ENCODE measurements at regions not wholly inside any gene's neighbourhood (a gene's known extent, or its start where the extent isn't known, plus 50 kb on each side); places are given as distances from the start of the nearest gene placed in this dataset.

DNA sequence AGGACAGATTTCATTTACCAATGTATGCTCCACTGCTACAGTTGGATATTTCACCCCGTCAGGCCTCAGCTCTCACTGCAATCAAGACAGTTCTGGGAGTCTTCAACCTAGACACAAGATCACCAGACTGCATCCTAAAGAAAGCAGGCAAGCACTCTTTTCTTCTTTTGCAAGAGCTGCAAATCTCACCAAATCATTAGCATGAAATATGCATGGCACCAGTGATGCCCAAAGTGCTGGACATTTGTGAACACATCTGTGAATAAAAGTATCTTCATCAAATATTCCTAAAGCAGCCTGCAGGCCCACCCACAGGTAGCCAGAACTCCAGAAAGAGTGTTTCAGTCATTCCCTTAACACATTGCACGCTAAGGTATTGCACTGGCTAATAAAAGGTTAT, 87.5 kb downstream of the RBM43 start:
- DNase-seq (no peak), ATAC-seq (replicated peaks) (no peak)
- Mint-ChIP-seq H3K27me3 (no peaks in the 10 kb centered on the region), H3K36me3 (no peaks in the 10 kb centered on the region), H3K4me1 (no peaks in the 10 kb centered on the region), H3K4me3 (no peak overlapping the region), H3K9me3 (no peaks in the 10 kb centered on the region), H3K27ac (no peak overlapping the region)

DNA sequence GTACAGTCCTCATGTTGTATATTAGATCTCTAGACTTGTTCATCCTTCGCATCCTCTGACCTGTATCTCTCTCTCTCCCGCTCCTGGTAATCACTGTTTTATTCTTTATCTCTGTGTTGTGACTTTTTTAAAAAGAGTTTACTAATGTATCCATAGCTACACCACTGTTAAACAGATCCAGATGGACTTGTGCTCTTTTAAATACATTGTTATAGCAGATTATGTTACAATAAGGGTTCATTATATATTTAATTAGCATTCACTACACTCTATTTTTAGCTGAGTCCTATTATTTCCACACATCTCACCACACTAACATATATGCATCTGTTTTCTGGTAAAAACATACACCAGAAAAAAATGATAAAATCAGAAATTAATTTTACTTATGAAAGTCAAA, 90.5 kb downstream of the RBM43 start:
- Mint-ChIP-seq H3K9me3 (no peaks in the 10 kb centered on the region), H3K4me1 (no peaks in the 10 kb centered on the region), H3K4me3 (no peak overlapping the region), H3K27me3 (no peaks in the 10 kb centered on the region), H3K36me3 (no peaks in the 10 kb centered on the region), H3K27ac (no peak overlapping the region)
- ATAC-seq (replicated peaks) = no peak
- no peak for DNase-seq

DNA sequence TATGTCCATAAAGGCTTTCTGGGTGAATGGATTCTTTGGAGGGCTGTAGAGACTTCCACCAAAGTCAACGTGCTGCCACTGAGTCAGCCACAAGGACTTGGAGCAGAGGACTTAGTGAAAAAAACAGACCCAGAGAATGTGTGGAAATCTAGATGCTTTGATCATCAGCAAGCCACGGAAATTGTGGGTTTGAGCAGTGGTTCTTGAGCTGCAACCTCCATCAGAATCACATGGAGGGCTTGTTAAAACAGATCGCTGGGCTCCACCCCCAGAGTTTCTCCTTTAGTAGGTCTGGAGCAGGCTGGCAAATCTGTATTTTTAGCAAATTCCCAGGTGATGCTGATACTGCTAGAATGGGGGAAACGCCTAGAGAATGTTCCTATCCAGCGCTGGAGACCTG, 95.3 kb downstream of the RBM43 start:
- ATAC-seq (replicated peaks) = no peak
- no peak overlapping the region for H3K4me3 Mint-ChIP-seq
- H3K4me1 Mint-ChIP-seq = no peaks in the 10 kb centered on the region
- H3K36me3 Mint-ChIP-seq = no peaks in the 10 kb centered on the region
- no peak for DNase-seq
- no peak overlapping the region for H3K27ac Mint-ChIP-seq
- H3K9me3 Mint-ChIP-seq = no peaks in the 10 kb centered on the region
- peaks cover 0 to 5% of the 10 kb centered on the region in 2 donors for H3K27me3 Mint-ChIP-seq

DNA sequence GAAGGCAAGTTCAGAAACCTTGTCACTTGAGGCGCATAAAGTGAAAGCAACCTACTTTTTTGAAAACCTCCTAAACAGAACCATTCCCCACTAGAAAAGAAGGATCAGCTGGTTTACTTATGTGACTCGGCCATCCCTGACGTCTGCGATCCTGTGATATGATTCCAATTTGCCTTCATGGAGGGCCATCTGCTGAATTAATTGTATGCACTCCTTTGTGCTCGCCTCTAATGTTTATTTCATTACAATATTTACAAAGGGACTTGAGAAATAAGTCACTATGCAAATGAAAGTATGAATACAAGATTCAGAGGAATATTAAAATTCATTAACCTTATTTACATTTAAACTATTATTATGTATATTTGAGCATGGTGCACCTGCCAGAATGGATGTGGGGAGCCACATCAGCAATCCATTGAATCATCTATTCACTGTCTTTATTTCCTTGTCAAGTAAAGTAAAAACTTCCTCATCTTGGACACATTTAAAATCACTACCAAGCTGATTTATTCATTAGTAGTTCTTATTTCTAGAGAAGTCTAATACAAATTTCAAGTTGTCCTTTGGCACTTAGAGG, 96.5 kb downstream of the RBM43 start:
- no peak overlapping the region for H3K27ac Mint-ChIP-seq
- H3K4me1 Mint-ChIP-seq = no peaks in the 10 kb centered on the region
- no peaks in the 10 kb centered on the region for H3K9me3 Mint-ChIP-seq
- H3K27me3 Mint-ChIP-seq = peaks cover 0 to 5% of the 10 kb centered on the region in 2 donors
- no peaks in the 10 kb centered on the region for H3K36me3 Mint-ChIP-seq
- DNase-seq (no peak), ATAC-seq (replicated peaks) (no peak)
- H3K4me3 Mint-ChIP-seq = no peak overlapping the region

DNA sequence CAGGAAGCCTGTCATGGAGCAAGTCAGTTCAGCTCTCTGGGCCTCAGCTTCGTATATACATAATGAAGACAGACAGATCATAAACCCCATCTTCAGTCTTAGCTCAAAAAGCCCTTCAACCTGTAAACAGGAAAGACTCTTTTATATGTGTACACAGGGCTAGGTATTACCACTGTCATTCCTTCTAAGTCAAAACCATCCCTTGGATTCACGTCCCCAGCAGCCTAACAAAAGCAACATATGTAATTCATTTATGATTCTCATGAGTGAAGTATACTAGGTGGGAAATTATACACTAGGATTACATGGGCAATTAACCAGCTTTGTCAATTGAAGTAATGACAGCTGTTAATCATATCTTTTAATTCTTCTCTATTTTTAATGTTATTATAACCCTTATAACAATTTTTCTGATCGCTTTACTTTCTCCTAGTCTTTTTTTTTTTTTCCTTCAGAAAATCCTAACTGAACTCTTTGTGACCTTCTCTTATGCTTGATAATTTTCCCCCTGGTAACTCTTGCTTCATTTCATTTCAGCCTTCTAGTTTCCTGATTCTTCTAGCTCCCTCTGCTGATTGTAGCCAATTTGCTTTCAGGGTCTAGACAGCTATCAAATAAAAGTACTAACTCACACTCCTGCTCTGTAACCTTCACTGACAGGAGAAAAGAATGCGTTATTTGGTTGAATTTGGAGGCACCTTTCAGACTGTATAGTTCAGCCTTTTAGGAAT, 99.7 kb downstream of the RBM43 start:
- no peaks in the 10 kb centered on the region for H3K9me3 Mint-ChIP-seq
- H3K4me3 Mint-ChIP-seq = no peak overlapping the region
- no peaks in the 10 kb centered on the region for H3K36me3 Mint-ChIP-seq
- H3K27ac Mint-ChIP-seq = no peak overlapping the region
- DNase-seq (no peak), ATAC-seq (replicated peaks) (no peak)
- no peaks in the 10 kb centered on the region for H3K4me1 Mint-ChIP-seq
- peaks cover 0 to 5% of the 10 kb centered on the region in 2 donors for H3K27me3 Mint-ChIP-seq

DNA sequence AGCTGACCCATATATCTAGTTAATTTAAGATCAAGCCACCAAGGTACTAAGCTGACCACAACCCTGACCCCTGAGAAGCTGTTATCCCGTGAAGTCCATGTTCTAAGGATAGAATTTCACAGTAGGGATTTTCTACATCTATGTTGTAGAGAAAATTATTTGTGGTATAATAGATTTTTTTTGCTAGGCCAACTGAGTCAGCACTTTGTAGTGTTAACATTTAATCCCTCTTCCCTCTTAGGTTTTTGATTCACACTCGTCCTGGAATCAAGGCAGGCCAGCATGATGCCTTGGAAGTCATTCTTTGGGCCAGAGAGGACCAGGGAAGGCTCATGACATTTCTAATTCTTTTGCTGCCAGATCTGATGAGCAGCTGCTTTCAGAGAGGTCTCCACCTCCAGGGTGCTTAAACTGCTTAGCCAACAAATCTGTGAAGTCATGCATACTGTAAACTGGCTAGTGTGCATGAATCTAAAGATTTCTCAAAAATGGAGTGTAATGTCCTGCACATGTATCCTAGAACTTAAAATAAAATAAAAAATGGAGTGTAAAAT, 102.5 kb downstream of the RBM43 start:
- no peaks in the 10 kb centered on the region for H3K9me3 Mint-ChIP-seq
- peaks cover 0 to 5% of the 10 kb centered on the region in 2 donors for H3K27me3 Mint-ChIP-seq
- no peak overlapping the region for H3K27ac Mint-ChIP-seq
- no peak overlapping the region for H3K4me3 Mint-ChIP-seq
- ATAC-seq (replicated peaks) (no peak), DNase-seq (no peak)
- H3K36me3 Mint-ChIP-seq = no peaks in the 10 kb centered on the region
- H3K4me1 Mint-ChIP-seq = peaks cover 0 to 2% of the 10 kb centered on the region in 2 donors

DNA sequence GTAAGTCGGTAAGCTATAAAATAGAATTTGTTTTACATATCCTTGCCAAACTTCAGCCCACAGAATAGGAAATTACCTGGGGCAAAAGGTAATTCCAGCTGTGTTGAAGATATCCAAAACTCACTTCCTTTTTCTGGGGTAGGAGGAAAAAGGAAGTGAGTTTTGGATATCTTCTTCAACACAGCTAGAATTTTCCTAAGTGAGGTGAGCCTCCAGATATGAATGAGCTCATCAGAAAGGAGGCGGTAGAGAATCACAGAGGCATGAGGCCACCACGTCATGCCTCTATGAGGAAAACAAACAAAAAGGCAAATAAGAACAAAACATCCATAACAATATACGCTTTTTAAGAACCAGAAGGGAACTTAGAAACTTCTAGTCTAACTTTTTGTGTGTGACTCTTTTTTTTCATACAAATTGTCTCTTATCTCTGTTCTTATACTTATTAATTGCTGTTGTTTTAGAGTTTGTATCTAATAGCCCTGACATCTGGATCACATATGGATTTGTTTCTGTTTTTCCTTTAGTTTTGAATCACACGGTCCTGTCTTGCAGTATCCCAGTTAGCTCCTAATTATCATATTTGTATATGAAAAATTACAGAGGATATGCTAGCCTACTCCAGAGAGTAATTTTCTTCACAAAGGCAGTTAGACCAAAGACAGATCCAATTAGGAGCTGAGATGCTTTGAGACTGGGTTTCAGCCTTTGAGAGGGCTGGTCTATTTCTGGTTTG, 104.5 kb downstream of the RBM43 start:
- Mint-ChIP-seq H3K27ac (no peak overlapping the region), H3K4me3 (no peak overlapping the region), H3K4me1 (peaks cover 0 to 2% of the 10 kb centered on the region in 2 donors), H3K27me3 (no peaks in the 10 kb centered on the region), H3K9me3 (no peaks in the 10 kb centered on the region), H3K36me3 (no peaks in the 10 kb centered on the region)
- no peak for DNase-seq
- no peak for ATAC-seq (replicated peaks)

DNA sequence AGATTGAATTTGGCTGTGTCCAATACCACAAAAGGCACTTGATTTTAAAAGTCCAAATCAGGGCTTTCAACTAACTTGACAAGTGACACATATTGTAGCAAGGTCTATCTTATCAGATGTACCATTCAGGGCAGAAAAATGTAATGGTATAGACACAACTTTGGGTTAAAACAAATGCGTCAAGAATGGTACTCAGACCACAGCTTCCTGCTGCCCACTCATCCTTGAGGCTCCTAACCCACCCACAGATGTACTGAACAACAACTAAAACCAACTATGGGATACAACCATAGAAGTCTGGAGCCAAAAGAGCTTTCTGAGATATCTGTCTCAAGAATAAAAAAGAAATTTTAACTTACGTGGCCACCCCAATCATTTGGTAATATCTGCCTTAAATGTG, 105.2 kb downstream of the RBM43 start:
- Mint-ChIP-seq H3K36me3 (no peaks in the 10 kb centered on the region), H3K27me3 (no peaks in the 10 kb centered on the region), H3K9me3 (no peaks in the 10 kb centered on the region), H3K4me3 (no peak overlapping the region), H3K4me1 (peaks cover 0 to 2% of the 10 kb centered on the region in 2 donors), H3K27ac (no peak overlapping the region)
- ATAC-seq (replicated peaks) (no peak), DNase-seq (no peak)

DNA sequence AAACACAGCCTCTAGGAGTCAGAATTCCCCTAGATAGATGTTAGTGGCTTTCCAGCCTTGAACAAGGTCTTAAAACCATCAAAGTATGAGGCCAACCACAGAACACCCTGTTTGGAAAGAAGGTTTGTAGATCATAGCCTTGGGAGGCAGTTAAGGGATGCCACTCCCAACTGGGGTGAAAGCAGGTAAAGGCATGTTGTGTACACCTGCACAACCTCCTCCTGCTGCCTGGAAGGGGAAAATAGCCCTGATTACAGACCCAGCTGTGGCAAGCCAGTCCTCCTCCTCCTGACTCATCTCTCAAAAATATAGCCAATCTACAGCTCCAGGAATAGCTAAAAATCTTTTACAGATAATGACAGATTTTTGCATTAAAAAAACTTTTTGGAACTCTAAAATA, 108.1 kb downstream of the RBM43 start:
- DNase-seq (no peak), ATAC-seq (replicated peaks) (no peak)
- Mint-ChIP-seq H3K36me3 (no peaks in the 10 kb centered on the region), H3K27me3 (peaks cover 0 to 3% of the 10 kb centered on the region in 2 donors), H3K4me1 (peaks cover 7% of the 10 kb centered on the region in 2 donors), H3K27ac (no peak overlapping the region), H3K4me3 (no peak overlapping the region), H3K9me3 (no peaks in the 10 kb centered on the region)

DNA sequence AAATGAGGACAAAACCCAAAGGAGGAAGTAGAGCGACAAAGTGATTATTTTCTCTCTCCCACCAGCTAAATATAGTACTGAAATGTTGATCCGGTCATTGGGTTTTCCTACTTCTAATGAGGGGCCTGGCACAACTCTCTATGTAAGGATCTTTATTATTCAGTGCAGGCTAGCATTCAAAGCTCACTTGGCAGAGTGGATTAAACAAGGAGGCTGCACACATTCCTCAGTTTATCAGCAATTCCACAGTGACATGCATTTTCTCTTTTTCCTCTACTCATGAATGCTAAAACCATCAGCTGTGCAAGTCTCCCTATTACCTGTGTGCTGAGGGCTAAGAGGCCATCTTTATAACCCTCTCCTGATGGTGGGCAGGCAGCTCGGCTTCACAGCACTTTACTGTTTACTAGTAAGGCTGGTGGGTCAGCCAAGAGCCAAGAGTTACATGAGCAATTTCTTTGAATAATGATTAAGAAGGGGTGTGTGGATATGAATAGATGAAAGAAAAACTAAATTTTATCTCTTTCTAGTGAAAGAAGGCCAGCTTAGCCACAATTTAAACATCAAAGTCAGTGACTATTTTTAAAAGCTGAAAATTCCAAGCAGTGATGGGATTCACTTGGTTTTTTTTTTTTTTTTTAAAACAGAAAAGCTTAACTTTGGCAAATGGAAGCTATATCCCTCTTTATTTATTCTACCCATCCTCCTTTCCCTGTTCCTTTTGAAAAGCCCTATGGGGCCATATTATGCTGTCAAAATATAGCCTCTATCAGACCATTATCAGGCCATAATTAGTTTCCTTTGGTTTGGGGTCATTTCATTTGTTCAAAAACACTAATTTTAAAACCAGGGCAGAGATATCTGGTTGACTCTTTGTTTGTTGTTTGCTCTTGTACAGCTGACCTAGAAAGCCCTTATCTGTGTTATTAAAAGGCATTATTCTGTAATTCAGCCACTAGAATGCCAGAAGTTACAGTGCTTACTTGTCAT, 111.0 kb downstream of the RBM43 start:
- Mint-ChIP-seq H3K4me1 (peaks cover 6 to 7% of the 10 kb centered on the region in 2 donors), H3K27me3 (peaks cover 0 to 3% of the 10 kb centered on the region in 2 donors), H3K9me3 (no peaks in the 10 kb centered on the region), H3K36me3 (no peaks in the 10 kb centered on the region), H3K27ac (no peak overlapping the region), H3K4me3 (no peak overlapping the region)
- ATAC-seq (replicated peaks) (no peak), DNase-seq (no peak)

DNA sequence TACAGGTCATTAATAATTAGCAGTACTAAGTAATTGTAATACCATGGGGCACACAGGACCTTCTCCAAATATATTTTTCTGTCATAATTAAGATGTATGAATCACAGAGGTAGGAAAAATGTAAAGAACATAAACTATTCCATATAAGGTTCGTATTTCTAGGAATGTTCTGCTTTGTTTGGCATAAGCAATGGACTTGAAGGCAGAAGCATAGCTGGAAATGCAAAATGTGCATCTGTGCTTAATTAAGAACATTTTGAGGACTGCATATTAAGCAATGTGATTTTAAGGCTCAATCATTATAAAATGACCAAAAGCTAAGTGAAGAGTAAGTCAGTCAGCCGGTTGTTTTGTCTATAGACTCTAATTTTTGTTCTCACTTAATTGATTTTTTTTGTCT, 123.2 kb downstream of the RBM43 start:
- Mint-ChIP-seq H3K36me3 (no peaks in the 10 kb centered on the region), H3K4me3 (no peak overlapping the region), H3K4me1 (no peaks in the 10 kb centered on the region), H3K9me3 (no peaks in the 10 kb centered on the region), H3K27ac (no peak overlapping the region), H3K27me3 (no peaks in the 10 kb centered on the region)
- DNase-seq (no peak), ATAC-seq (replicated peaks) (no peak)

DNA sequence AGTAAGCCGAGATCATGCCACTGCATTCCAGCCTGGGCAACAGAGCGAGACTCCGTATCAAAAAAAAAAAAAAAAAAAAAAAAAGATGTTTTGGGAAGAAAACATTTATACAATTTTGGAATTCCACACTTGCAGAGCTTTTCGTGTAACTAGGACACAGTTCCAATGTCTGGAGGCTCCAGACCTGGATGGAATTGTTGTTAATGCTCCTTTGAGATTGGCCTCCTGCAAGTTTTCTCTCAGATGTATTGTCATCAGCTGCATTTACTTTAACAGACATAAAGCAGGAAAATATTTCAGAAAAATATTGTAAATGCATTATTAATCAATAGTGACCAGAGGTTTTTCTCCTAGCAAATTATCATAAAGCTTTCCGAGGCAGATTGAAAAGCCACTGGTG, 124.1 kb downstream of the RBM43 start:
- DNase-seq (no peak), ATAC-seq (replicated peaks) (no peak)
- H3K4me3 Mint-ChIP-seq = no peak overlapping the region
- H3K27me3 Mint-ChIP-seq = no peaks in the 10 kb centered on the region
- H3K9me3 Mint-ChIP-seq = no peaks in the 10 kb centered on the region
- no peak overlapping the region for H3K27ac Mint-ChIP-seq
- H3K36me3 Mint-ChIP-seq = no peaks in the 10 kb centered on the region
- no peaks in the 10 kb centered on the region for H3K4me1 Mint-ChIP-seq

DNA sequence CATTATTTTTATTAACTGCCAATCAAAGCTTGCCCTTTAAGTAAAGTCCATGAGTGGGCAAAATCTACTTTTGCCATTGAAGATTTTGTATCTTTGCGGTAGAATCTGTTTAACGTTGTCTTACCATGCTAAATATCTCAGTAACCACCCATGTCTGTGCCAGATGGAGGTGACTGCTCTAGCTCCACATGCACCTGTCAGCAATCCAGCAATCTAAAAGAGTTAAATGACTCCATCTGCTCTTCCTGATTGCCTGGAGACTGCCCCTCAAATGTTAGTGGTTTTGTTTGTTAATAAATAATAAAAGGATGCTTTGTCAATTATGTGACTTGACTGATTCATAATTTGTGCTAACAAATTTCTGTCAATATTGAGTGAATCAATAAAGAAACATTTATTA, 141.7 kb downstream of the RBM43 start:
- Mint-ChIP-seq H3K36me3 (no peaks in the 10 kb centered on the region), H3K4me3 (no peak overlapping the region), H3K4me1 (no peaks in the 10 kb centered on the region), H3K27ac (no peak overlapping the region), H3K9me3 (peaks cover under 1 to 3% of the 10 kb centered on the region in 2 donors), H3K27me3 (peaks cover 0 to 7% of the 10 kb centered on the region in 2 donors)
- no peak for DNase-seq
- no peak for ATAC-seq (replicated peaks)

DNA sequence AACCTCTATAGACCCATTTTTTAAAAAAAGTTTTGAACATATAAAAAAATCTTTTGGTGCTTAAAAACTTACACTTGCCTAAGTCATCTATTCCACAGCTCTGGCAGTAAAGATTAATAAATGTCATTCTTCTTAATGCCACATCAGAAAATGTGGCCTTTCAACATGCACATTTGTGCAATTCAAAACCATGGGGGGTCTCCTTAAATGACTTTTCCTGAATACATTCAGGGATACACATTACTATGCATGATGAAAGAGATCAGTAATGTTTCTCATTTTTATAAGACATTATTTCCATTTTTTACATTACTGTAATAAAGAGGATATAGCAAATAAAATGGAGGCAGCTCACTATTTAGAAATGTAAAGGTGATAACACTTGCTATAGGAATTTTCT, 142.3 kb downstream of the RBM43 start:
- peaks cover 0 to 8% of the 10 kb centered on the region in 2 donors for H3K27me3 Mint-ChIP-seq
- H3K4me1 Mint-ChIP-seq = no peaks in the 10 kb centered on the region
- DNase-seq (no peak), ATAC-seq (replicated peaks) (no peak)
- no peak overlapping the region for H3K27ac Mint-ChIP-seq
- H3K36me3 Mint-ChIP-seq = no peaks in the 10 kb centered on the region
- H3K4me3 Mint-ChIP-seq = no peak overlapping the region
- peaks cover 0 to 3% of the 10 kb centered on the region in 2 donors for H3K9me3 Mint-ChIP-seq
